ENCODE measurements at regions not wholly inside any gene's neighbourhood (a gene's known extent, or its start where the extent isn't known, plus 50 kb on each side); places are given as distances from the start of the nearest gene placed in this dataset.

DNA sequence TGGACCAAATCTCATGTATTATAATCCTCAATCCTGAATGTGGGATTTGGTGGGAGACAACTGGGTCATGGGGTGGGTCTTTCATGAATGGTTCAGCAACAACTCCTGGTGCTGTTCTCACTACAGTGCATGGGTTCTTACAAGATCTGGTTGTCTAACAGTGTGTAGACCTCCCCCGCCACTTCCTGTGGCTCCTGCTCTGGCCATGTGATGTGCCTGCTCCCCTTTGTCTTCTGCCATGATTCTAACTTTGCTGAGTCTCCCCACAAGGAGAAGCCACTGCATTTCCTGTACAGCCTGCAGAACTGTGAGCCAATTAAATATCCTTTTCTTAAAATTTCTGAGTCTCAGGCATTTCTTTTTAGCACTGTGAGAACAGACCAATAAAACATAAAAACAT is 557.5 kb downstream of the GOLGA6L6 start:
- H2AFZ ChIP-seq (ENCODE audit: low read depth, low read length, poor library complexity, severe bottlenecking): no peak overlapping the region
- no peaks in the 10 kb centered on the region for H3K27me3 ChIP-seq (ENCODE audit: insufficient read depth, low read length)
- TF ChIP-seq CEBPB (IDR thresholded peaks at IDR 0.05; ENCODE audit: low read depth) (no peak), RAD21 (IDR thresholded peaks at IDR 0.05; ENCODE audit: low read depth) (no peak), EZH2phosphoT487 (IDR thresholded peaks at IDR 0.05; ENCODE audit: borderline replicate concordance) (no peak), EZH2 (IDR thresholded peaks at IDR 0.05) (no peak), ELF1 (IDR thresholded peaks at IDR 0.05; ENCODE audit: borderline replicate concordance, low read depth) (no peak), EGR1 (IDR thresholded peaks at IDR 0.05; ENCODE audit: low read depth) (no peak), FOSL1 (IDR thresholded peaks at IDR 0.05; ENCODE audit: low read depth) (no peak), ZFX (IDR thresholded peaks at IDR 0.05) (no peak), POLR2AphosphoS5 (IDR thresholded peaks at IDR 0.05; ENCODE audit: low read depth, low read length) (no peak)
- TF ChIP-seq, protein P1, sequence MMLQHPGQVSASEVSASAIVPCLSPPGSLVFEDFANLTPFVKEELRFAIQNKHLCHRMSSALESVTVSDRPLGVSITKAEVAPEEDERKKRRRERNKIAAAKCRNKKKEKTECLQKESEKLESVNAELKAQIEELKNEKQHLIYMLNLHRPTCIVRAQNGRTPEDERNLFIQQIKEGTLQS (IDR thresholded peaks at IDR 0.05): no peak
- TF ChIP-seq, protein P2, sequence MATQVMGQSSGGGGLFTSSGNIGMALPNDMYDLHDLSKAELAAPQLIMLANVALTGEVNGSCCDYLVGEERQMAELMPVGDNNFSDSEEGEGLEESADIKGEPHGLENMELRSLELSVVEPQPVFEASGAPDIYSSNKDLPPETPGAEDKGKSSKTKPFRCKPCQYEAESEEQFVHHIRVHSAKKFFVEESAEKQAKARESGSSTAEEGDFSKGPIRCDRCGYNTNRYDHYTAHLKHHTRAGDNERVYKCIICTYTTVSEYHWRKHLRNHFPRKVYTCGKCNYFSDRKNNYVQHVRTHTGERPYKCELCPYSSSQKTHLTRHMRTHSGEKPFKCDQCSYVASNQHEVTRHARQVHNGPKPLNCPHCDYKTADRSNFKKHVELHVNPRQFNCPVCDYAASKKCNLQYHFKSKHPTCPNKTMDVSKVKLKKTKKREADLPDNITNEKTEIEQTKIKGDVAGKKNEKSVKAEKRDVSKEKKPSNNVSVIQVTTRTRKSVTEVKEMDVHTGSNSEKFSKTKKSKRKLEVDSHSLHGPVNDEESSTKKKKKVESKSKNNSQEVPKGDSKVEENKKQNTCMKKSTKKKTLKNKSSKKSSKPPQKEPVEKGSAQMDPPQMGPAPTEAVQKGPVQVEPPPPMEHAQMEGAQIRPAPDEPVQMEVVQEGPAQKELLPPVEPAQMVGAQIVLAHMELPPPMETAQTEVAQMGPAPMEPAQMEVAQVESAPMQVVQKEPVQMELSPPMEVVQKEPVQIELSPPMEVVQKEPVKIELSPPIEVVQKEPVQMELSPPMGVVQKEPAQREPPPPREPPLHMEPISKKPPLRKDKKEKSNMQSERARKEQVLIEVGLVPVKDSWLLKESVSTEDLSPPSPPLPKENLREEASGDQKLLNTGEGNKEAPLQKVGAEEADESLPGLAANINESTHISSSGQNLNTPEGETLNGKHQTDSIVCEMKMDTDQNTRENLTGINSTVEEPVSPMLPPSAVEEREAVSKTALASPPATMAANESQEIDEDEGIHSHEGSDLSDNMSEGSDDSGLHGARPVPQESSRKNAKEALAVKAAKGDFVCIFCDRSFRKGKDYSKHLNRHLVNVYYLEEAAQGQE (IDR thresholded peaks at IDR 0.05; ENCODE audit: low read depth): no peak
- TF ChIP-seq, protein P3, sequence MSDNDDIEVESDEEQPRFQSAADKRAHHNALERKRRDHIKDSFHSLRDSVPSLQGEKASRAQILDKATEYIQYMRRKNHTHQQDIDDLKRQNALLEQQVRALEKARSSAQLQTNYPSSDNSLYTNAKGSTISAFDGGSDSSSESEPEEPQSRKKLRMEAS (IDR thresholded peaks at IDR 0.05): no peak
- ATAC-seq (no peak), DNase-seq (ENCODE audit: low read depth, low spot score) (no peak)
- H3K9ac ChIP-seq (ENCODE audit: low read length): no peak overlapping the region
- no peak overlapping the region for H3K27ac ChIP-seq (ENCODE audit: low read depth, low read length)
- peaks cover 7 to 23% of the 10 kb centered on the region in 2 experiments; a peak in 2 of 4 replicates for H3K9me3 ChIP-seq (ENCODE audit: control insufficient read depth in 1 of 2, insufficient read depth in 1 of 2, low read depth in 1 of 2, low read length in 2 of 2)
- no peaks in the 10 kb centered on the region for H3K79me2 ChIP-seq (ENCODE audit: insufficient read depth, low read length)
- RAD21 ChIA-PET (ENCODE audit: low non-redundant PET in 1 of 2, low total read pairs in 2 of 2, uncharacterized antibody in 2 of 2, unreplicated experiment in 2 of 2): no interaction called here
- H3K36me3 ChIP-seq (ENCODE audit: control insufficient read depth in 1 of 2, insufficient read depth in 2 of 2, low read length in 2 of 2): no peaks in the 10 kb centered on the region
- BruUV-seq (replicated peaks): no TSS peak
- no peak overlapping the region for H3K4me3 ChIP-seq (replicated peaks in 1 of 2; ENCODE audit: low read depth in 1 of 2, low read length in 2 of 2)
- H3K4me2 ChIP-seq (ENCODE audit: low read length): no peak overlapping the region
- no peaks in the 10 kb centered on the region for H3K4me1 ChIP-seq (ENCODE audit: control insufficient read depth in 1 of 2, insufficient read depth in 2 of 2, low read length in 2 of 2)
- POLR2A ChIA-PET: no interaction called here
- no peaks in the 10 kb centered on the region for H3K9me2 ChIP-seq (ENCODE audit: insufficient read depth)
- intact Hi-C loops (cut with micrococcal nuclease): no loop called here
- CTCF ChIA-PET: no interaction called here
- no peaks in the 10 kb centered on the region for H4K20me1 ChIP-seq (ENCODE audit: insufficient read depth)

Measured in HCT116 (cell line).